IMR-90 (cell line): ENCODE measurements at regions not wholly inside any gene's neighbourhood (a gene's known extent, or its start where the extent isn't known, plus 50 kb on each side); places are given as distances from the start of the nearest gene placed in this dataset.

ENCODE experiments used
- ATAC-seq: fragments of 200-7000 bp; cut with Tn5 transposase; 2 replicates; pipeline ENCODE4 v1.9.1; 2020; ENCODE audit warnings: low read depth, mild to moderate bottlenecking, moderate library complexity
- BruUV-seq: library from RNA; stranded (reverse); fragments of 400-500 nt; replicated peaks from 2 replicates; lab custom pipeline; 2021; lab: Mats Ljungman, UMichigan
- CTCF ChIA-PET: fragments of 300-600 bp; formaldehyde crosslinking; extraction: SDS; loops from one replicate; lab custom pipeline; 2021; ENCODE audit warnings: antibody characterized with exemption; lab: Yijun Ruan, JAX
- POLR2A ChIA-PET: fragments of 300-600 bp; sonication (Branson Sonifier 250); formaldehyde crosslinking; loops from one replicate; lab custom pipeline; 2022; ENCODE audit warnings: antibody characterized with exemption; ENCODE audit not compliant: unreplicated experiment; lab: Charles Lee
- DNase-seq: peaks from one replicate; pipeline ENCODE4 v3.0.0; 2013
- H2AFZ ChIP-seq: replicated peaks from 2 replicates; pipeline ENCODE3; 2013; ENCODE audit warnings: low read length, mild to moderate bottlenecking; ENCODE audit not compliant: poor library complexity
- H2AK5ac ChIP-seq: 2 replicates; pipeline ENCODE4 v1.6.1; 2013; ENCODE audit warnings: low read depth, low read length, inconsistent platforms
- H2AK9ac ChIP-seq: replicated peaks from 2 replicates; pipeline ENCODE3; 2013; ENCODE audit warnings: mild to moderate bottlenecking, low read depth, low read length, moderate library complexity; ENCODE audit not compliant: poor library complexity
- H2BK120ac ChIP-seq: 2 replicates; pipeline ENCODE4 v1.6.1; 2013; ENCODE audit warnings: low read depth, low read length, inconsistent platforms
- H2BK15ac ChIP-seq: 3 replicates; pipeline ENCODE4 v1.6.1; 2013; ENCODE audit warnings: low read depth, low read length, inconsistent platforms
- H2BK20ac ChIP-seq: 2 replicates; pipeline ENCODE4 v1.6.1; 2013; ENCODE audit warnings: low read depth, mild to moderate bottlenecking, inconsistent platforms, low read length, moderate library complexity
- H2BK5ac ChIP-seq: 2 replicates; pipeline ENCODE4 v1.6.1; 2013; ENCODE audit warnings: mild to moderate bottlenecking, low read depth, low read length, inconsistent platforms; ENCODE audit not compliant: poor library complexity, severe bottlenecking
- H3K14ac ChIP-seq: replicated peaks from 2 replicates; pipeline ENCODE4 v1.6.1; 2013; ENCODE audit warnings: low read depth, low read length, inconsistent platforms
- H3K18ac ChIP-seq: 2 replicates; pipeline ENCODE4 v1.6.1; 2013; ENCODE audit warnings: low read depth, low read length, control low read depth
- H3K23ac ChIP-seq: 2 replicates; pipeline ENCODE4 v1.6.1; 2013; ENCODE audit warnings: low read depth, low read length, inconsistent platforms
- H3K27ac ChIP-seq: 2 replicates; pipeline ENCODE4 v1.5.1; 2013; ENCODE audit warnings: mild to moderate bottlenecking, control low read depth, low read length; ENCODE audit not compliant: insufficient read depth
- H3K27me3 ChIP-seq: 2 replicates; pipeline ENCODE4 v1.6.1; 2013; ENCODE audit warnings: low read length; ENCODE audit not compliant: control insufficient read depth, insufficient read depth
- H3K36me3 ChIP-seq: 2 replicates; pipeline ENCODE4 v1.6.1; 2013; ENCODE audit warnings: low read length, mixed read lengths; ENCODE audit not compliant: control insufficient read depth, insufficient read depth
- H3K4ac ChIP-seq: 2 replicates; pipeline ENCODE4 v1.6.1; 2013; ENCODE audit warnings: low read depth, low read length, inconsistent platforms
- H3K4me1 ChIP-seq: 2 replicates; pipeline ENCODE4 v1.6.1; 2013; ENCODE audit warnings: low read length, mixed read lengths; ENCODE audit not compliant: control insufficient read depth, insufficient read depth
- H3K4me2 ChIP-seq: 2 replicates; pipeline ENCODE4 v1.6.1; 2013; ENCODE audit warnings: low read depth, mild to moderate bottlenecking, control low read depth, low read length, moderate library complexity
- H3K4me3 ChIP-seq: 2 replicates; pipeline ENCODE4 v1.5.1; 2013; ENCODE audit warnings: low read depth, mild to moderate bottlenecking, control low read depth, low read length, moderate library complexity; ENCODE audit not compliant: insufficient read depth
- H3K56ac ChIP-seq: 2 replicates; pipeline ENCODE4 v1.6.1; 2013; ENCODE audit warnings: low read length, inconsistent platforms; ENCODE audit not compliant: insufficient read depth; ENCODE audit errors: extremely low read depth
- H3K79me1 ChIP-seq, 2 experiments: 2 replicates each; pipeline ENCODE4 v1.6.1; 2013; ENCODE audit warnings: low read length in 2 of 2, inconsistent platforms in 1 of 2, low read depth in 1 of 2
- H3K9ac ChIP-seq: 2 replicates; pipeline ENCODE4 v1.6.1; 2013; ENCODE audit warnings: low read depth, low read length, control low read depth
- H3K9me1 ChIP-seq: 2 replicates; pipeline ENCODE4 v1.6.1; 2013; ENCODE audit warnings: low read length, inconsistent platforms; ENCODE audit not compliant: insufficient read depth
- H3K9me3 ChIP-seq: 2 replicates; pipeline ENCODE4 v1.6.1; 2013; ENCODE audit warnings: low read length; ENCODE audit not compliant: control insufficient read depth, insufficient read depth
- H4K20me1 ChIP-seq: 2 replicates; pipeline ENCODE4 v1.6.1; 2013; ENCODE audit warnings: low read length, inconsistent platforms; ENCODE audit not compliant: insufficient read depth
- H4K5ac ChIP-seq: 2 replicates; pipeline ENCODE4 v1.6.1; 2013; ENCODE audit warnings: mild to moderate bottlenecking, low read depth, low read length, control low read depth
- H4K8ac ChIP-seq, 2 experiments: 2 replicates each; pipeline ENCODE4 v1.6.1; 2013; ENCODE audit warnings: low read depth in 2 of 2, low read length in 2 of 2, control low read depth in 1 of 2, inconsistent platforms in 1 of 2
- H4K91ac ChIP-seq: 2 replicates; pipeline ENCODE4 v1.6.1; 2013; ENCODE audit warnings: low read depth, low read length, inconsistent platforms; ENCODE audit not compliant: insufficient read depth
- CEBPB ChIP-seq: IDR thresholded peaks from 2 replicates; pipeline ENCODE4 v1.6.1; 2012; ENCODE audit warnings: low read depth, low read length, improper control_type of control experiment
- CHD1 ChIP-seq: IDR thresholded peaks from 2 replicates; pipeline ENCODE4 v1.6.1; 2012; ENCODE audit warnings: low read depth, low read length, improper control_type of control experiment
- FOS ChIP-seq: fragments of 150-350 bp; IDR thresholded peaks from 2 replicates; pipeline ENCODE4 v1.6.1; 2016; ENCODE audit warnings: low read depth, low read length
- MAFK ChIP-seq: IDR thresholded peaks from 2 replicates; pipeline ENCODE4 v1.6.1; 2012; ENCODE audit warnings: low read depth, low read length, improper control_type of control experiment
- MAZ ChIP-seq: IDR thresholded peaks from 2 replicates; pipeline ENCODE4 v1.6.1; 2012; ENCODE audit warnings: low read depth, mild to moderate bottlenecking, low read length, improper control_type of control experiment, moderate library complexity, borderline replicate concordance
- NFE2L2 ChIP-seq: fragments of 150-350 bp; IDR thresholded peaks from 2 replicates; pipeline ENCODE4 v1.6.1; 2016; ENCODE audit warnings: low read depth, mild to moderate bottlenecking, low read length
- RAD21 ChIP-seq: IDR thresholded peaks from 2 replicates; pipeline ENCODE4 v1.6.1; 2012; ENCODE audit warnings: low read length, improper control_type of control experiment
- RCOR1 ChIP-seq: IDR thresholded peaks from 2 replicates; pipeline ENCODE4 v1.6.1; 2012; ENCODE audit warnings: mild to moderate bottlenecking, low read length, improper control_type of control experiment; ENCODE audit not compliant: insufficient replicate concordance
- SMC3 ChIP-seq: fragments of 150-350 bp; IDR thresholded peaks from 2 replicates; pipeline ENCODE4 v1.6.1; 2016; ENCODE audit warnings: low read depth, mild to moderate bottlenecking, antibody characterized with exemption, low read length, moderate library complexity
- dilution Hi-C: fragments of 300-500 bp; cut with HindIII; formaldehyde crosslinking; loops from one replicate; pipeline ENCODE4 v1.14.3; 2018; ENCODE audit warnings: low sequenced_read_pairs; ENCODE audit not compliant: unreplicated experiment
- in situ Hi-C: fragments of 300-500 bp; cut with MboI; formaldehyde crosslinking; loops from 3 replicates; pipeline ENCODE4 v1.14.3; 2019; ENCODE audit warnings: low sequenced_read_pairs, inconsistent platforms, mixed read lengths
- intact Hi-C: fragments of 100-400 bp; cut with micrococcal nuclease; formaldehyde crosslinking; loops from 2 replicates; pipeline ENCODE4 v1.10.0; 2022
- TF ChIP-seq, protein P1 (sequence below): conservative IDR thresholded peaks from 2 replicates; pipeline ENCODE4 v1.5.1; 2012; ENCODE audit warnings: mild to moderate bottlenecking, low read depth, low read length, improper control_type of control experiment

DNA sequence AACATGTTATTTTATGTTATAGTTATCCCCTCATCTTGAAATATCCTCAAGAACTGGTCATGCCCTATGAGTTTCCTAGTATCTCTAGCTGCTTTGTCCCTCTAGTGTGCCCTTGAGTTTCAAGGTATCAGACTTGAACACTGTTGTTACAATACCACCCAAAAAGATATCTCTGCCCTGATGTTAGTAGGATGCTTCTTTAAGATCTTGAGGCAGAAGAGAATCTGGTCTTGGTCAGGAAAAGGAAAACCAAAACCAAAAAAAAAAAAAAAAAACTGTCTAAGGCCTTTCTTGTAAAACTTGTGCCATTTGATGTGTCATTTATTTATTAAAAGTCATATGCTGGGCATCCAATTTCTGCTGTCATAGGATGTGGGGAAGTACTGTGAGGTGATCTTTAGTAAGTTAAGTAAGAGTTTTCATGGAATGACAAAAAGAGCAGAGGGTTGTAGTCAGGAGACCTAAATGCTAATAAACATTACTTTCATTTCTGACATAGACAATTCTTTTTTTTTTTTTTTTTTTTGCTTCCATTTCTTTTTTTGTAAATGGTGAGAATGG, 229.7 kb downstream of the NECTIN3 start:
- no peak overlapping the region for H2BK120ac ChIP-seq
- H2BK20ac ChIP-seq = no peak overlapping the region
- H4K5ac ChIP-seq = no peak overlapping the region
- no peak overlapping the region for H4K91ac ChIP-seq
- H3K9me1 ChIP-seq = no peaks in the 10 kb centered on the region
- no peaks in the 10 kb centered on the region for H3K27me3 ChIP-seq
- ATAC-seq = no peak
- no TSS peak for BruUV-seq
- H3K56ac ChIP-seq = no peak overlapping the region
- no peak overlapping the region for H3K23ac ChIP-seq
- intact Hi-C loops = no loop called here
- in situ Hi-C loops = no loop called here
- POLR2A ChIA-PET = no interaction called here
- no peak overlapping the region; the same call in 1 of the 2 replicates for H3K4me2 ChIP-seq
- no peak overlapping the region for H2BK15ac ChIP-seq
- H3K4ac ChIP-seq = no peak overlapping the region
- no peak overlapping the region for H2BK5ac ChIP-seq
- no peaks in the 10 kb centered on the region for H3K36me3 ChIP-seq
- no peaks in the 10 kb centered on the region for H4K20me1 ChIP-seq
- no peaks in the 10 kb centered on the region for H3K9me3 ChIP-seq
- TF ChIP-seq, protein P1, sequence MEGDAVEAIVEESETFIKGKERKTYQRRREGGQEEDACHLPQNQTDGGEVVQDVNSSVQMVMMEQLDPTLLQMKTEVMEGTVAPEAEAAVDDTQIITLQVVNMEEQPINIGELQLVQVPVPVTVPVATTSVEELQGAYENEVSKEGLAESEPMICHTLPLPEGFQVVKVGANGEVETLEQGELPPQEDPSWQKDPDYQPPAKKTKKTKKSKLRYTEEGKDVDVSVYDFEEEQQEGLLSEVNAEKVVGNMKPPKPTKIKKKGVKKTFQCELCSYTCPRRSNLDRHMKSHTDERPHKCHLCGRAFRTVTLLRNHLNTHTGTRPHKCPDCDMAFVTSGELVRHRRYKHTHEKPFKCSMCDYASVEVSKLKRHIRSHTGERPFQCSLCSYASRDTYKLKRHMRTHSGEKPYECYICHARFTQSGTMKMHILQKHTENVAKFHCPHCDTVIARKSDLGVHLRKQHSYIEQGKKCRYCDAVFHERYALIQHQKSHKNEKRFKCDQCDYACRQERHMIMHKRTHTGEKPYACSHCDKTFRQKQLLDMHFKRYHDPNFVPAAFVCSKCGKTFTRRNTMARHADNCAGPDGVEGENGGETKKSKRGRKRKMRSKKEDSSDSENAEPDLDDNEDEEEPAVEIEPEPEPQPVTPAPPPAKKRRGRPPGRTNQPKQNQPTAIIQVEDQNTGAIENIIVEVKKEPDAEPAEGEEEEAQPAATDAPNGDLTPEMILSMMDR = no peak
- TF ChIP-seq CHD1 = no peak
- no peak for TF ChIP-seq MAZ
- no peak for TF ChIP-seq CEBPB
- no peak for TF ChIP-seq FOS
- no peak for TF ChIP-seq MAFK
- TF ChIP-seq RCOR1 = no peak
- TF ChIP-seq NFE2L2 = no peak
- no peak for TF ChIP-seq RAD21
- no peak for TF ChIP-seq SMC3
- no peak overlapping the region for H2AK9ac ChIP-seq
- H3K9ac ChIP-seq = no peak overlapping the region
- dilution Hi-C loops = no loop called here
- no peak overlapping the region for H2AK5ac ChIP-seq
- DNase-seq = peak; percentile 10
- no peak overlapping the region for H3K18ac ChIP-seq
- H3K4me1 ChIP-seq = peaks cover 7% of the 10 kb centered on the region
- H4K8ac ChIP-seq = peak overlapping the region in 1 of 2 experiments; percentile 38; a peak in 1 of 4 replicates
- no peak overlapping the region; the same call in 1 of the 2 replicates for H3K14ac ChIP-seq
- CTCF ChIA-PET = no interaction called here
- H3K79me1 ChIP-seq = no peaks in the 10 kb centered on the region
- H3K4me3 ChIP-seq = no peak overlapping the region
- no peak overlapping the region for H3K27ac ChIP-seq
- H2AFZ ChIP-seq = no peak overlapping the region
